Upper lobe of right lung (tissue), 1 donor: ENCODE measurements at regions not wholly inside any gene's neighbourhood (a gene's known extent, or its start where the extent isn't known, plus 50 kb on each side); places are given as distances from the start of the nearest gene placed in this dataset.

ENCODE experiments used
- ATAC-seq: fragments of 200-7000 bp; cut with Tn5 transposase; one replicate; pipeline ENCODE4 v1.9.1; 2020; ENCODE audit warnings: mild to moderate bottlenecking, moderate library complexity
- DNase-seq: peaks from one replicate; pipeline ENCODE4 v3.0.0-alpha.2; 2020
- H3K27ac ChIP-seq: fragments of 200-600 bp; one replicate; pipeline ENCODE4 v1.8.0; 2022
- H3K27me3 ChIP-seq: fragments of 200-600 bp; one replicate; pipeline ENCODE4 v1.8.0; 2022; ENCODE audit warnings: mild to moderate bottlenecking
- H3K36me3 ChIP-seq: fragments of 200-600 bp; one replicate; pipeline ENCODE4 v1.8.0; 2022
- H3K4me1 ChIP-seq: fragments of 200-600 bp; one replicate; pipeline ENCODE4 v1.8.0; 2022
- H3K4me3 ChIP-seq: fragments of 200-600 bp; one replicate; pipeline ENCODE4 v1.8.0; 2022; ENCODE audit warnings: mild to moderate bottlenecking
- H3K9me3 ChIP-seq: fragments of 200-600 bp; one replicate; pipeline ENCODE4 v1.8.0; 2022
- CTCF ChIP-seq: fragments of 200-600 bp; IDR thresholded peaks from one replicate; pipeline ENCODE4 v1.8.0; 2022; ENCODE audit warnings: antibody characterized with exemption
- intact Hi-C: fragments of 100-400 bp; cut with DNase I; formaldehyde crosslinking; loops from one replicate; pipeline ENCODE4 v1.11.0; 2022
- donor health status: DM: no; HTN: yes; CAD: no; lungs with severe emphysema.

GRCh38 chr3:26535151-26535550, 87.4 kb upstream of the LRRC3B start:
- intact Hi-C loops = no loop called here
- Histone ChIP-seq H3K27me3 (no peaks in the 10 kb centered on the region), H3K36me3 (no peaks in the 10 kb centered on the region), H3K4me1 (no peaks in the 10 kb centered on the region), H3K4me3 (no peak overlapping the region), H3K9me3 (no peaks in the 10 kb centered on the region), H3K27ac (no peak overlapping the region)
- no peak for TF ChIP-seq CTCF
- DNase-seq (no peak), ATAC-seq (no peak)

- intact Hi-C loops = no loop called here
- no peak for DNase-seq
- ATAC-seq = no peak
- no peaks in the 10 kb centered on the region for H3K4me1 ChIP-seq
- no peaks in the 10 kb centered on the region for H3K9me3 ChIP-seq
- no peaks in the 10 kb centered on the region for H3K36me3 ChIP-seq
- H3K4me3 ChIP-seq = no peak overlapping the region
- TF ChIP-seq CTCF = no peak
- no peaks in the 10 kb centered on the region for H3K27me3 ChIP-seq
- no peak overlapping the region for H3K27ac ChIP-seq
Observed at GRCh38 chr3:26536955-26537354, 85.6 kb upstream of the LRRC3B start.

GRCh38 chr3:26550413-26550812, 72.2 kb upstream of the LRRC3B start:
- no peak for TF ChIP-seq CTCF
- Histone ChIP-seq H3K9me3 (no peaks in the 10 kb centered on the region), H3K4me3 (no peak overlapping the region), H3K27me3 (no peaks in the 10 kb centered on the region), H3K36me3 (no peaks in the 10 kb centered on the region), H3K27ac (no peak overlapping the region), H3K4me1 (no peaks in the 10 kb centered on the region)
- intact Hi-C loops = no loop called here
- ATAC-seq (no peak), DNase-seq (no peak)

GRCh38 chr3:26556637-26557036, 65.9 kb upstream of the LRRC3B start:
- ATAC-seq (no peak), DNase-seq (no peak)
- no peaks in the 10 kb centered on the region for H3K4me1 ChIP-seq
- no peak overlapping the region for H3K4me3 ChIP-seq
- H3K9me3 ChIP-seq = no peaks in the 10 kb centered on the region
- TF ChIP-seq CTCF = no peak
- intact Hi-C loops = no loop called here
- no peaks in the 10 kb centered on the region for H3K36me3 ChIP-seq
- no peak overlapping the region for H3K27ac ChIP-seq
- H3K27me3 ChIP-seq = no peaks in the 10 kb centered on the region

GRCh38 chr3:26558257-26558656, 64.3 kb upstream of the LRRC3B start:
- H3K27ac ChIP-seq = no peak overlapping the region
- H3K4me1 ChIP-seq = no peaks in the 10 kb centered on the region
- no peaks in the 10 kb centered on the region for H3K27me3 ChIP-seq
- no peak for TF ChIP-seq CTCF
- DNase-seq = no peak
- no peaks in the 10 kb centered on the region for H3K9me3 ChIP-seq
- intact Hi-C loops = no loop called here
- H3K36me3 ChIP-seq = no peaks in the 10 kb centered on the region
- H3K4me3 ChIP-seq = no peak overlapping the region
- ATAC-seq = no peak

- no peak for DNase-seq
- ATAC-seq = no peak
- intact Hi-C loops = no loop called here
Observed at GRCh38 chr3:26559227-26559626, 63.3 kb upstream of the LRRC3B start.

More at GRCh38 chr3:26559227-26559626, 63.3 kb upstream of the LRRC3B start:
- H3K4me1 ChIP-seq = no peaks in the 10 kb centered on the region
- H3K4me3 ChIP-seq = no peak overlapping the region
- no peak overlapping the region for H3K27ac ChIP-seq
- no peak for TF ChIP-seq CTCF
- H3K9me3 ChIP-seq = no peaks in the 10 kb centered on the region
- no peaks in the 10 kb centered on the region for H3K27me3 ChIP-seq
- no peaks in the 10 kb centered on the region for H3K36me3 ChIP-seq
